AG10803 (cell line): ENCODE measurements at regions not wholly inside any gene's neighbourhood (a gene's known extent, or its start where the extent isn't known, plus 50 kb on each side); places are given as distances from the start of the nearest gene placed in this dataset.

ENCODE experiments used
- DNase-seq: peaks from one replicate; pipeline ENCODE4 v3.0.0; 2010; ENCODE audit warnings: low read depth
- H3K4me3 ChIP-seq: 2 replicates; pipeline ENCODE4 v1.5.1; 2011; ENCODE audit warnings: mild to moderate bottlenecking, low read length, control low read depth
- TF ChIP-seq, protein P1 (sequence below): conservative IDR thresholded peaks from 2 replicates; pipeline ENCODE4 v1.5.1; 2011; ENCODE audit warnings: mild to moderate bottlenecking, low read length, control low read depth, inconsistent platforms

DNA sequence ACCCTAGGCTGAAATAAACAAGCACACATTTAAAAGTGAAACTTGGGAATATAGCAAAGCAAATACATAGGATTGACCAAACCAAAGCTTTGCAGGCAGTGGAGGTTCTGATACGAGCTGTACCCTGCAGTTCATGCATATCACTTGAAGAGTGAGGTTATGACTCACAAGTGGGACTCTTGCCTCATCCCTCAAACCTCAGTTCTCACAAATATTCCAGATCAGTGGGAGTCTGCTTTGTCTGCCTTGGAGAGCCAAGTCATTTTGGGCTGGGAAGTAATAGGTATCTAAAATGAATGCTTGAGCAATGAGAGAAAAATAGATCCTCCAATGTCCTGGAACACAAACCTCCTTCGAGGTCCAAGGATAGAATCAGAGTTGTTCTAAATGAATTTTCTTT, 116.4 kb downstream of the LRIG3 start:
- no peak overlapping the region for H3K4me3 ChIP-seq
- peak; percentile 85 for DNase-seq
- TF ChIP-seq, protein P1, sequence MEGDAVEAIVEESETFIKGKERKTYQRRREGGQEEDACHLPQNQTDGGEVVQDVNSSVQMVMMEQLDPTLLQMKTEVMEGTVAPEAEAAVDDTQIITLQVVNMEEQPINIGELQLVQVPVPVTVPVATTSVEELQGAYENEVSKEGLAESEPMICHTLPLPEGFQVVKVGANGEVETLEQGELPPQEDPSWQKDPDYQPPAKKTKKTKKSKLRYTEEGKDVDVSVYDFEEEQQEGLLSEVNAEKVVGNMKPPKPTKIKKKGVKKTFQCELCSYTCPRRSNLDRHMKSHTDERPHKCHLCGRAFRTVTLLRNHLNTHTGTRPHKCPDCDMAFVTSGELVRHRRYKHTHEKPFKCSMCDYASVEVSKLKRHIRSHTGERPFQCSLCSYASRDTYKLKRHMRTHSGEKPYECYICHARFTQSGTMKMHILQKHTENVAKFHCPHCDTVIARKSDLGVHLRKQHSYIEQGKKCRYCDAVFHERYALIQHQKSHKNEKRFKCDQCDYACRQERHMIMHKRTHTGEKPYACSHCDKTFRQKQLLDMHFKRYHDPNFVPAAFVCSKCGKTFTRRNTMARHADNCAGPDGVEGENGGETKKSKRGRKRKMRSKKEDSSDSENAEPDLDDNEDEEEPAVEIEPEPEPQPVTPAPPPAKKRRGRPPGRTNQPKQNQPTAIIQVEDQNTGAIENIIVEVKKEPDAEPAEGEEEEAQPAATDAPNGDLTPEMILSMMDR, result no peak

DNA sequence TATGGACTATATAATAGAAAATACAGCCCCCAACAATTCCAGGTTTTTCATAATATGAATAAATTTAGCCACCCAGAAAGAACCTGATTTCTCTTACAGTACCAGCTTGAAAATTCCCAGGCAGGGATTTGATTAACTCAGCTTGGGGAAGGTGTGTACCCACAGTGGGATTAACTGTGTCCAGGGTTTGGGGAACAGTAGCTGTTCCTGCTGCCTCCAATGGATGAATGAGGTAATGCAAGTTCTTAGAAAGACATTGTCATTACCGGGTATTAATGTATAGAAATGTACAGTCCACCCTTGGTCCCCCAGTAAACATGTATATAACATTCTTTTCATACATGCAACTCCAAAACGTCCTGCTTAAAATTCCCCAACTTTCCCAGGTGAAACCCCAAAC, 115.6 kb downstream of the LRIG3 start:
- DNase-seq, result no peak

DNA sequence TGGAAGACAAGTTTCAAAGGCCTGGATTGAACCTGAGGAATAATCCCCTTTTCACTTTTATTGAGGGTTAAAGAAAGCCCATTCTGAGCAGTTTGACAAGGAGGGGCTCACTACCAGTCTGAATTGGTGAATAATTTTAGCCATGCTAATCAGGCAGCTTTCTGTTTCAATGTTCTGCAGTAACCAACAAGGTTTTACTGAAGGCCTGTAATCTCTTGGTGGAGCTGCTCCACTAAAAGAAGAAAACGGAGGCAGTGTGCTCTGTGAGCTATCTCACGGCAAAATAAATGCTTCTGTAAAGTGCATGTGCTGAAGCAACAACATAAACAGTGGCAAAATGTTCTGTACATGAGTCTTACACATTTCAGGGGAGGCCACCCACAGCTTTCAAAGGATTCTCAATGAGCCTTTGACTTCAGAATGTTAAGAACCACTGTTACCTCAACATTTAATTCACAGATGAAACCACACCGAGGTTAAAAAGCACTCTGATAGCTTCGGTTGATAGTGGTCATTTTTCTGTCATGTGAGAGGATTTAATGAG, 111.2 kb downstream of the LRIG3 start:
- DNase-seq, result no peak
- TF ChIP-seq, protein P1, result no peak
- H3K4me3 ChIP-seq, result no peak overlapping the region

More for the DNA sequence above, 115.6 kb downstream of the LRIG3 start:
- H3K4me3 ChIP-seq, result no peak overlapping the region
- TF ChIP-seq, protein P1, result peak; percentile 25

DNA sequence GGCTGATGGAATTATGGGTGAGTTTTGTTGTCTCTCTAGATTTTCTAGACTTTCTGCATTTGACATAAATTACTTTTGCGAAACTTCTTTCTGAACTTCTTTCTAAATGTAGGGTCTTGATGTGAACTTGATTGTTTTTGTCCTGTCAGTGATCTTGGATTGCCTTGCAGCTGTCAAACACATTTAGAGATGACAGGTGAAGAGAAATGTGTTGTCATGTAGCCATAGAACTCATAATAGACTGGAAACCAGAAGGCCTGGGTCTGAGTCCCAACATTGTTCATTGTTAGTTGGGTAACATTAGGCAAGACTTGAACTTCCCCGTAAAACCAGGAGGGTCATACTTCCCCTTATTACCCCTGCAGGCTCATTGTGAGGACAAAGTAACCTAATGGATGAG, 109.0 kb downstream of the LRIG3 start:
- no peak for DNase-seq
- H3K4me3 ChIP-seq, result no peak overlapping the region
- TF ChIP-seq, protein P1, result no peak

DNA sequence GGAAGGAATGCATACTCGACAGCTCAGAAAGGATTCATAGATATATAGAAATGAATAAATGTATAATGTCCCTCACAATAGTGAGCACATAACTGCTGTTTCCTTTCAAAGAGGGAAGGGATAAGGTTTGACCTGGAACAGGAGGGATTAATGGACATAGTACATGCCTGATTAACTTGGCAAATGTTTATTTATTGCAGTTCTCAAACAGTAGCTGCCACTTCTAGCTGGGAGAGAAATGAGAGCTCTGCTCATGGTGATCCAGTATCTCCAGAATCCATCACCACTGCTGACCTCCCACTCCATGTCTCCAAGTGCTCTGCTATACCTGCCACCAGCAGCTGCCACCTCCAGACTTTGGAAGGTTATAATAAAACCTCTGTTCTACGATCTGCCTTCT, 108.1 kb downstream of the LRIG3 start:
- DNase-seq, result no peak
- TF ChIP-seq, protein P1, result no peak
- no peak overlapping the region for H3K4me3 ChIP-seq

DNA sequence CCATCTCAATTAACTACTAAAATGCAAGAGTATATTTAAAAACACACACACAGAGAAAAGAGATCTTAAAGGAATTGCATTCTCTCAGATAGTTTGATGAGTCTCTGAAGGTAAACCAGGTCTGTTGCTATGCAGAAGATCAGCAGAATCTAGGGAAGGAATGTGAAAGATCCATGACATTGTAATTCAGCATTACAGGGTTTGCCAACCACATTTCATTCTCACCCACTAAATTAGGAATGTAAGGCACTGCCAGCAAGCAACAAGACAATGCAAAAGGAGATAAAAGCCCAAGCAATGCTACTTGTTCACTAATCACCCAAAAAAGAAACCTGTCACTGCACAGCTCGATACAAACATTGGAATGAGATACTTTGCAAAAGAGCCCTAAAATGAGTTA, 106.3 kb downstream of the LRIG3 start:
- DNase-seq, result peak; percentile 76
- TF ChIP-seq, protein P1, result no peak
- no peak overlapping the region for H3K4me3 ChIP-seq

DNA sequence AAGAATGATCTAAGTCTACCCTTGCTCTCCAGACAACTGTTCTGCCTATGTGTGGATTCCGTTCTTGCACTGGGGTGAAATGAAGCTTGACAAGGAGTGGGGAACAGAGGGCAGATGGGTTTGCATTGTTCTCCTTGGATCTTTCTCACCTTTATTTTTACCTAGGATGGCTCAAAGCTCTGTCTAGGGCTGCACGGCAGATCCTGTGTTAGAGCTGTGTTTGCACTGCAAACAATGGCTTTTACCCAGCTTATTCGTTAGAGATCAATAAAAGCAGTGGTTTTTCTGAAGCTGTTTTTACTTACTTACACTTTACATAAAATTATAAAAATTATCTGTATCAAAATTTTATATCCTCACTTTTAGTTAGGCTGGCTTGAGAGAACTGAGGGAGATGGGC, 105.1 kb downstream of the LRIG3 start:
- TF ChIP-seq, protein P1, result no peak
- no peak for DNase-seq

More for the DNA sequence above, 105.1 kb downstream of the LRIG3 start:
- no peak overlapping the region for H3K4me3 ChIP-seq
